K562 (cell line): ENCODE measurements at regions not wholly inside any gene's neighbourhood (a gene's known extent, or its start where the extent isn't known, plus 50 kb on each side); places are given as distances from the start of the nearest gene placed in this dataset.

ENCODE experiments used
- ATAC-seq: fragments of 200-7000 bp; cut with Tn5 transposase; 3 replicates; pipeline ENCODE4 v1.9.1; 2020; ENCODE audit warnings: moderate library complexity
- BruUV-seq: library from RNA; stranded (reverse); fragments of 400-500 nt; replicated peaks from 2 replicates; lab custom pipeline; 2021; lab: Mats Ljungman, UMichigan
- CTCF ChIA-PET: fragments of 300-600 bp; formaldehyde crosslinking; extraction: SDS; loops from one replicate; lab custom pipeline; 2021; ENCODE audit warnings: low intra/inter-chr PET ratio; lab: Yijun Ruan, JAX
- POLR2A ChIA-PET: fragments of 300-600, 350-650 bp; sonication (Branson Sonifier 250); formaldehyde crosslinking; extraction: SDS; loops from one replicate; lab custom pipeline; 2021; ENCODE audit warnings: antibody characterized with exemption, inconsistent platforms; lab: Yijun Ruan, JAX
- DNase-seq, 4 experiments: peaks; one replicate each; pipeline versions ENCODE4 v3.0.0 to v3.0.0-alpha.2; 2011 to 2018; ENCODE audit warnings: low spot score in 3 of 4, mixed read lengths in 3 of 4; ENCODE audit errors: extremely low read depth in 1 of 4
- FAIRE-seq: peaks from 2 replicates; lab custom pipeline; 2011; peaks lifted over from hg19 to GRCh38; lab: Jason Lieb, UNC
- H2AFZ ChIP-seq: 2 replicates; pipeline ENCODE4 v1.6.0; 2011; ENCODE audit warnings: low read depth, low read length, control low read depth, inconsistent platforms
- H3K27ac ChIP-seq: fragments of 200-600 bp; 3 replicates; pipeline ENCODE4 v1.8.0; 2011; ENCODE audit warnings: low read depth, mild to moderate bottlenecking, control low read depth, inconsistent platforms, low read length, moderate library complexity, mixed read lengths; ENCODE audit errors: extremely low read depth
- H3K27me3 ChIP-seq, 2 experiments: fragments of 300-600 bp in 1 of 2; 2 replicates in 1 of 2; 3 replicates in 1 of 2; pipeline versions ENCODE4 v1.6.0 to v1.8.0; 2011; ENCODE audit warnings: inconsistent platforms in 2 of 2, low read length in 2 of 2, mild to moderate bottlenecking in 1 of 2, mixed read lengths in 1 of 2, moderate library complexity in 1 of 2; ENCODE audit not compliant: control insufficient read depth in 2 of 2, insufficient read depth in 2 of 2
- H3K36me3 ChIP-seq: fragments of 300-600 bp; 3 replicates; pipeline ENCODE4 v1.8.0; 2011; ENCODE audit warnings: mild to moderate bottlenecking, low read length, inconsistent platforms; ENCODE audit not compliant: control insufficient read depth, insufficient read depth
- H3K4me1 ChIP-seq, 2 experiments: fragments of 200-600 bp in 1 of 2; replicated peaks in 1 of 2; 2 replicates in 1 of 2; 3 replicates in 1 of 2; pipeline versions ENCODE4 v1.5.1 to v1.8.0; 2011; ENCODE audit warnings: inconsistent platforms in 2 of 2, low read length in 2 of 2, mild to moderate bottlenecking in 1 of 2, mixed read lengths in 1 of 2, moderate library complexity in 1 of 2; ENCODE audit not compliant: control insufficient read depth in 2 of 2, insufficient read depth in 2 of 2
- H3K4me2 ChIP-seq: 2 replicates; pipeline ENCODE4 v1.6.1; 2011; ENCODE audit warnings: low read length, control low read depth, inconsistent platforms, mixed read lengths; ENCODE audit not compliant: insufficient read depth
- H3K4me3 ChIP-seq: fragments of 200-600 bp; sonication (generic), shearing (Covaris generic); 2 replicates; pipeline ENCODE4 v1.5.1; 2016; ENCODE audit warnings: control low read depth, inconsistent platforms
- H3K79me2 ChIP-seq: fragments of 200-600 bp; 3 replicates; pipeline ENCODE4 v1.8.0; 2011; ENCODE audit warnings: low read length, inconsistent platforms; ENCODE audit not compliant: control insufficient read depth, insufficient read depth
- H3K9ac ChIP-seq, 2 experiments: 2 replicates each; pipeline versions ENCODE4 v1.6.0 to v1.6.1; 2011; ENCODE audit warnings: low read depth in 2 of 2, low read length in 2 of 2, control low read depth in 1 of 2, inconsistent platforms in 1 of 2, mild to moderate bottlenecking in 1 of 2, mixed read lengths in 1 of 2; ENCODE audit not compliant: insufficient read depth in 1 of 2
- H3K9me1 ChIP-seq: one replicate; pipeline ENCODE4 v1.6.0; 2011; ENCODE audit warnings: inconsistent platforms, mild to moderate bottlenecking, low read length, moderate library complexity; ENCODE audit not compliant: control insufficient read depth, insufficient read depth
- H3K9me3 ChIP-seq: replicated peaks from 2 replicates; pipeline ENCODE4 v1.5.1; 2011; ENCODE audit warnings: low read depth, low read length, inconsistent platforms; ENCODE audit not compliant: control insufficient read depth, insufficient read depth
- H4K20me1 ChIP-seq: replicated peaks from 2 replicates; pipeline ENCODE4 v1.6.1; 2011; ENCODE audit warnings: low read length, inconsistent platforms, mixed read lengths; ENCODE audit not compliant: control insufficient read depth, insufficient read depth
- HNRNPL ChIP-seq: fragments of 200-400 bp; formaldehyde crosslinking; IDR thresholded peaks from 2 replicates; pipeline ENCODE4 v1.6.1; 2017; ENCODE audit warnings: low read depth, mild to moderate bottlenecking, low read length
- KAT7 ChIP-seq: sonication (generic); formaldehyde crosslinking; IDR thresholded peaks from 2 replicates; pipeline ENCODE4 v1.8.0; 2022; ENCODE audit warnings: missing genetic modification reagents, mild to moderate bottlenecking, borderline replicate concordance
- MEIS2 ChIP-seq: fragments of 450-650 bp; IDR thresholded peaks from 2 replicates; pipeline ENCODE4 v1.6.1; 2014; ENCODE audit warnings: mild to moderate bottlenecking; ENCODE audit not compliant: partially characterized antibody
- SMARCA4 ChIP-seq: fragments of 450-650 bp; IDR thresholded peaks from 2 replicates; pipeline ENCODE4 v1.6.1; 2016
- ZNF512 ChIP-seq: IDR thresholded peaks from 2 replicates; pipeline ENCODE4 v1.6.1; 2016; ENCODE audit warnings: missing genetic modification characterization, missing compliant biosample characterization
- WGBS: fragments of 100-300 bp; shearing (Covaris generic); methylation state at CpG from one replicate; pipeline ENCODE4 v1.1.6; 2016; ENCODE audit warnings: low coverage, mixed read lengths; ENCODE audit not compliant: insufficient coverage; ENCODE audit errors: missing lambda C conversion rate; 5-methylcytosine and 5-hydroxymethylcytosine counted together
- in situ Hi-C: fragments of 300-500 bp; cut with MboI; formaldehyde crosslinking; loops from 4 replicates; pipeline ENCODE4 v1.15.0; 2018; ENCODE audit warnings: inconsistent platforms, mixed read lengths
- intact Hi-C: fragments of 100-400 bp; cut with micrococcal nuclease; formaldehyde crosslinking; loops from 2 replicates; pipeline ENCODE4 v1.14.2; 2022
- TF ChIP-seq, protein P1 (sequence below), 2 experiments: fragments of 250-450 bp in 1 of 2; fragments of 450-650 bp in 1 of 2; sonication (Bioruptor Pico) in 1 of 2; IDR thresholded peaks; 2 replicates each; pipeline versions ENCODE4 v1.6.1 to v1.8.0; 2016 to 2021; ENCODE audit warnings: mild to moderate bottlenecking in 2 of 2, moderate library complexity in 2 of 2, missing compliant biosample characterization in 1 of 2, missing genetic modification characterization in 1 of 2

GRCh38 chr12:47407463-47408129 lies 298.2 kb downstream of the RPAP3 start:
- no peaks in the 10 kb centered on the region for H3K36me3 ChIP-seq
- DNase-seq (no peak), FAIRE-seq (no peak), ATAC-seq (no peak; the same call in 2 of the 3 replicates)
- in situ Hi-C loops (no loop called here), intact Hi-C loops (no loop called here)
- TF ChIP-seq HNRNPL = no peak
- no peak for TF ChIP-seq SMARCA4
- TF ChIP-seq, protein P1, sequence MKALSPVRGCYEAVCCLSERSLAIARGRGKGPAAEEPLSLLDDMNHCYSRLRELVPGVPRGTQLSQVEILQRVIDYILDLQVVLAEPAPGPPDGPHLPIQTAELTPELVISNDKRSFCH (CRISPR knock-in tag; IDR thresholded peaks at IDR 0.05) = no peak
- TF ChIP-seq, protein P1 (tag; IDR thresholded peaks at IDR 0.05) = no peak
- no peak for TF ChIP-seq MEIS2
- no TSS peak for BruUV-seq
- 0 out of 5 replicates have a peak, but pooled peaks cover 0 to 4% of the 10 kb centered on the region in 2 experiments for H3K27me3 ChIP-seq
- H3K9me1 ChIP-seq = no peaks in the 10 kb centered on the region
- no peak overlapping the region for H3K9ac ChIP-seq
- no peaks in the 10 kb centered on the region for H3K4me1 ChIP-seq
- H2AFZ ChIP-seq = peak overlapping the region; percentile 75
- no peaks in the 10 kb centered on the region for H3K79me2 ChIP-seq
- POLR2A ChIA-PET = interaction anchor here (2.3 kb wide), 1 partner anchor 14 kb away, joined by 6 read pairs; no protein-coding TSS in a partner anchor
- CTCF ChIA-PET = no interaction called here
- H3K9me3 ChIP-seq = no peaks in the 10 kb centered on the region
- H3K4me2 ChIP-seq = no peak overlapping the region
- no peak overlapping the region for H3K4me3 ChIP-seq
- WGBS = 72% methylated on average over 4 of the region's 5 CpGs
- H4K20me1 ChIP-seq = no peaks in the 10 kb centered on the region
- H3K27ac ChIP-seq = no peak overlapping the region

DNA sequence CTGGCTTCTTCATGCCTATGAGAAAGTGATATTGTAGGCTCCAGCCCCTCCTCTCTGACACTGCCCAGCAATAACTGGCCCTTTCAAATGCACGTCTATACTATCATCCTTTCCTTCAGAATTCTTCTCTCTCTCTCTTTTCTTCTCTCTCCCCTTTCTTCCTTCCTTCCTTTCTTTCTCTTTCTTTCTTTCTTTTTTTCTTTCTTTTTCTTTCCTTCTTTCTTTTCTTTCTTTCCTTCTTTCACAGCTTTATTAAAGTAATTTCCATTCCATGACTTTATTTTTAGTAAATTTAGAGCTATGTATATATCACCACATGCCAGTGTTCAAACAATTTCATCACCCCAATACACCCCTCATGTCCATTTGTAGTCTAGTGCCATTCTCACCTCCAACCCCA lies 302.1 kb downstream of the RPAP3 start:
- no peaks in the 10 kb centered on the region for H3K9me1 ChIP-seq
- H3K36me3 ChIP-seq = no peaks in the 10 kb centered on the region
- no peaks in the 10 kb centered on the region for H3K9me3 ChIP-seq
- no peak overlapping the region for H3K4me2 ChIP-seq
- H3K4me1 ChIP-seq = no peaks in the 10 kb centered on the region
- no peak for FAIRE-seq
- no peaks in the 10 kb centered on the region for H3K27me3 ChIP-seq
- no peaks in the 10 kb centered on the region for H4K20me1 ChIP-seq
- H3K79me2 ChIP-seq = no peaks in the 10 kb centered on the region
- ATAC-seq = no peak
- TF ChIP-seq ZNF512 (tag) (peak; percentile 65), KAT7 (CRISPR knock-in tag) (no peak)
- TF ChIP-seq, all 486 proteins: peak for 1
- Histone ChIP-seq H3K27ac (no peak overlapping the region), H3K4me3 (no peak overlapping the region), H2AFZ (no peak overlapping the region), H3K9ac (no peak overlapping the region)
- intact Hi-C loops = no loop called here
- 6% methylated on average over 1 of the region's 1 CpG for WGBS
- ChIA-PET CTCF (no interaction called here), POLR2A (no interaction called here)
- in situ Hi-C loops = no loop called here
- no TSS peak for BruUV-seq
- no peak for DNase-seq
